BLaER1 (cell line): ENCODE measurements at regions not wholly inside any gene's neighbourhood (a gene's known extent, or its start where the extent isn't known, plus 50 kb on each side); places are given as distances from the start of the nearest gene placed in this dataset.

Experiments used
- H3K27ac ChIP-seq: shearing (Covaris generic); formaldehyde crosslinking; 2 replicates; pipeline ENCODE4 v1.8.1; 2022
- H3K27me3 ChIP-seq: shearing (Covaris generic); formaldehyde crosslinking; 2 replicates; pipeline ENCODE4 v1.8.1; 2022
- H3K36me3 ChIP-seq: shearing (Covaris generic); formaldehyde crosslinking; 2 replicates; pipeline ENCODE4 v1.8.1; 2022
- H3K4me1 ChIP-seq: shearing (Covaris generic); formaldehyde crosslinking; 2 replicates; pipeline ENCODE4 v1.8.1; 2022
- H3K4me2 ChIP-seq: shearing (Covaris generic); formaldehyde crosslinking; 2 replicates; pipeline ENCODE4 v1.8.1; 2022
- H3K4me3 ChIP-seq: shearing (Covaris generic); formaldehyde crosslinking; 2 replicates; pipeline ENCODE4 v1.8.1; 2022
- H3K9ac ChIP-seq: shearing (Covaris generic); formaldehyde crosslinking; 2 replicates; pipeline ENCODE4 v1.8.1; 2022
- H3K9me3 ChIP-seq: shearing (Covaris generic); formaldehyde crosslinking; 2 replicates; pipeline ENCODE4 v1.8.1; 2022
- H4K20me1 ChIP-seq: shearing (Covaris generic); formaldehyde crosslinking; 2 replicates; pipeline ENCODE4 v1.8.1; 2022
- Cebpa-rat ChIP-seq: shearing (Covaris generic); IDR thresholded peaks from 2 replicates; pipeline ENCODE4 v1.8.1; 2022

DNA sequence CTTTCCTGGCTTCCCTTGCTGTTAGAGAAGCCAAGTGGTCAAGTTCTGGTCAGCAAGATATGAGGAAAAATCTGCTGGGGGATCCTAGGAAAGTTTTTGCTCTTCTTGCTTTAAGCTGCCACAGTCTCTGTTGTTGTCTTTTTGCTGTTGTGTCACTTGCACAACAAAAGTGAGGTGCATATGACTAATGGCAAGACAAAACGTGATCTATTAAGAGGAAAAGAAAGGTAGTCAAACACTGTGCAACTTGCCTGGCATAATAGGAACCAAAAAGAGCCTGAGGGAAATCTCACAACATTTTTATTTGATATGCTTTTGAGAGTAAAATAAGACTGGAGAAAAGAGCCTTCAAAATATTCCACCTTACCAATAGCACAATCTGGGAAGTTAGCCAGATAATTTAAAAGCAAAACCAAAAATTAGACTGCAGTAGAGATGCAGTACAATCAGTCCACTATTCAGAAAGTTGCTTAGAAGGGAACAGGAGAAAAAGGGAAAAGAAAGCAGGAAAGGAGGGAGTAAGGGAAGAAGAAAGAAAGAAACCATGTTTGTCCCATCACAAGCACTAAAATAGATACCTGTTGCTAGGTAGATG, 110.0 kb upstream of the SLC4A7 start:
- Histone ChIP-seq H3K27me3 (no peaks in the 10 kb centered on the region), H3K4me1 (peaks cover 22% of the 10 kb centered on the region), H3K27ac (no peak overlapping the region), H3K36me3 (no peaks in the 10 kb centered on the region), H3K4me2 (no peak overlapping the region), H3K9ac (no peak overlapping the region), H3K4me3 (no peak overlapping the region), H4K20me1 (no peaks in the 10 kb centered on the region), H3K9me3 (no peaks in the 10 kb centered on the region)
- no peak for TF ChIP-seq Cebpa-rat

DNA sequence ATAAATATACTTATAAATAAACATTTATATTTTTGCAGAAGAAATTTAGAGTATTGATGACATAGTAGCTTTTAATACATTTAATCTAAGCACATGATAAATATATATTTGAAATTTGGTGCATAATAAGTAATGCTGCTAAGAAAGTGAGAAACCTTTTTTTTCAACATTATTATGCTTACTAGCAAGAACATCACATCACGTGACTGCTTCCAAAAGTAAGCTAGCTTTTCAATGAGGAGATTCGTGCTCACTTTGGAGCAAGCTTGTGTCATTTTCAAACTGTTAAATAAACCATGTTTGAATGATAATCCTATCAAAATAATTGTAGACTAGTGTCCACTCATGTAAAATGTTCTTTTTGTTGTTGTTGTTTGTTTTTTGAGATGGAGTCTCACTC, 109.0 kb upstream of the SLC4A7 start:
- H3K27me3 ChIP-seq, result no peaks in the 10 kb centered on the region
- no peak overlapping the region for H3K9ac ChIP-seq
- no peak overlapping the region for H3K27ac ChIP-seq
- H3K4me2 ChIP-seq, result no peak overlapping the region
- H3K4me1 ChIP-seq, result peaks cover 22% of the 10 kb centered on the region
- no peaks in the 10 kb centered on the region for H3K36me3 ChIP-seq
- no peak overlapping the region for H3K4me3 ChIP-seq
- no peak for TF ChIP-seq Cebpa-rat
- H3K9me3 ChIP-seq, result no peaks in the 10 kb centered on the region
- H4K20me1 ChIP-seq, result no peaks in the 10 kb centered on the region

DNA sequence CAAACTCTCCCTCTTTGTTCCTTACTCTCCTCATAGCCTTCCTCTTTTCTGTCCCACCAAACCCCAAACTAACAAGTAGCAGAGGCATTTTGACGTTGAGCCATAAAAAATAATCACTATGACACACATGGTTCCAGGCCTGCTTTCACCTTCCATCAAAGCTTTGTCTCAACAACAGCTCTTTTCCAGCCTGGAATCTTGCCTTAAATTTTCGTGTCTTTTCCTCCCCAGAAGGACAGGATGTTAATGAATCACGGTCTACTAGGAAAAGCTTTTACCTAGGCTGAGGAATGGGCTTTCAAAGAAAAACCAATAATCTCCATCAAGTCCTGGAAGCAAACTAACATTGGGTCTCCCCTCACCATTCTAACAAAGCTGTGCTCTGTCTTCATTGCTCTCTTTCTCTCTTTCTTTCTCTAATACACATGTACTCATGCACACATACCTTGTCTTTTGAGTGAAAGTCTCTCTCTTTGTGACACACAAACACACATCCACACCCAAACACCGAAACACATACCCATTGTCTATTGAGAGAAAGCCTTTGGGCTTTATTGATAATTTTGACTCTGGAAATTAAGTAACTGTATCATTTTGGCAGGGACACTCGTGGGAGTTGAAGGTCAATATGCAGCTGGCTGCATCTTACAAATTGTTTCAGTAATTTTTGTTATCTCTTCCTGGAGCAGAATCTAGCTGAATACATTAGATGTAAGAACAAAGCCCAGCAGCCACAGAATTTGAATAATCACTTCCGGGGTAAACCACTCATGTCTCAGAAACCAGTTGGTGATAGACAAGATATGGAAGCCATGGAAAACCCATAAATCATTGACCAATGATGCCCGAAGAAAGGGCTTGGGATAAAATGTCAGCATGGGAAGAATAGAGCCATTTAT, 107.4 kb upstream of the SLC4A7 start:
- TF ChIP-seq Cebpa-rat, result no peak
- Histone ChIP-seq H3K4me3 (no peak overlapping the region), H3K27me3 (no peaks in the 10 kb centered on the region), H3K27ac (no peak overlapping the region), H3K36me3 (no peaks in the 10 kb centered on the region), H3K9ac (no peak overlapping the region), H3K4me2 (peak overlapping the region; percentile 1; the same call in 1 of the 2 replicates), H3K4me1 (peaks cover 22% of the 10 kb centered on the region), H4K20me1 (no peaks in the 10 kb centered on the region), H3K9me3 (no peaks in the 10 kb centered on the region)

DNA sequence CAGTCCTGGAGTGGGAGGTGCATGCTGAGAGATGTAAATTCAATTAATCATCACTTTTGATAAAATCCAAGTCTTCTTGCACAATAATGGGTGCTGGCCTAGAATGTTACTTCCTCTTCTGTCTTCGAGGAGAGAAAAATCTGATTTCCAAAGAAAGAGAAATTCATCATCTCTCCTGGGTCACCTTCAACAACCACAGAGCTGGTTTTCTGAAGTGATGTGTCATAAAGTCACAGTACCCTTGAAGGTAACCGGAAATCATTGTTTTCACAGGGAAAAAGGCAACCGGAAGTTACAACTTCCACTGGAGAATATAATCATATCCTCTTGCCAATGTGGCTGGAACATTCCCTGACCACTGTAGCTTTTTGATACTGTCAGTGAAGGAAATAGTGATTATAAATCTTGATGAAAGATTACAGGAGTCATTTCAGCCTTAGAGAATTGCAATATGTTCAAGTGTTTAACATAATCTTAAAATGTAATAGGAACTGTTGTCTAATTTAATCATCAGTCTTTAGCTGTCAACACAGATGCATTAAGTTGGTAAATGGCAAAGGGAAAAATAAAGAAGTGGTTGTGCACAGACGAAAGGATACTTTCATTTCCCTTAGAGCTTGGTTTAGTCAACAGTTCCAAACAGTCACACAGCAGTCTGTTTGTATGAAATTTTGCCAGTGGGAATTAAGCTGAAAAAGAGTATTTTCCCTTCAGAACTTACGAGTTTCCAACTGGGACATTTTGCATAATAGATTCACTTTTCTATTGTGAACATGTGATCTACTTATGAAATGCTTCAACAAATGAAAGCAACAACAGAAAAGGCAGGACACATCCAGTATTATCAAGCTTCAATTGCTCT, 106.5 kb upstream of the SLC4A7 start:
- Histone ChIP-seq H3K27ac (no peak overlapping the region), H3K4me3 (no peak overlapping the region), H3K4me2 (no peak overlapping the region), H3K9me3 (no peaks in the 10 kb centered on the region), H4K20me1 (no peaks in the 10 kb centered on the region), H3K9ac (no peak overlapping the region), H3K27me3 (no peaks in the 10 kb centered on the region), H3K36me3 (no peaks in the 10 kb centered on the region), H3K4me1 (peaks cover 22% of the 10 kb centered on the region)
- TF ChIP-seq Cebpa-rat, result peak; percentile 12; the same call in 1 of the 2 replicates

DNA sequence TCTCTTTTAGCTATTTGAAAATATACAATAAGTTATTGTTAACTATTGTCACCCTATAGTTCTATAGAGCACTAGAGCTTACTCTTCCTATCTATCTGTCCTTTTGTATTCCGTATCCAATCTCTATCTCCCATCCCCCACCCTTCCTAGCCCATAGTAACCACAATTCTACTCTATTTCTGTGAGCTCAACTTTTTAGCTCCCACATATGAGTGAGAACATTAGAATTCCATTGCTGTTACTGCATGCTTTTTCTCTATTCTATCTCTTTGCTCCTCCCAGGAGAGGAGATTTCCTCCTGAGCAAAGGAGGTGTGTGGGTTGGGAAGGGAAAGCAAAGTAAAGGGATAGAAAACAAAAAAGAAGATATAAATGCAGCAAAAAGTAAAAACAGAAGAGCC, 105.6 kb upstream of the SLC4A7 start:
- Histone ChIP-seq H3K4me1 (peaks cover 22% of the 10 kb centered on the region), H3K4me2 (no peak overlapping the region), H3K27me3 (no peaks in the 10 kb centered on the region), H3K9ac (no peak overlapping the region), H3K36me3 (no peaks in the 10 kb centered on the region), H3K4me3 (no peak overlapping the region), H3K9me3 (no peaks in the 10 kb centered on the region), H3K27ac (no peak overlapping the region), H4K20me1 (no peaks in the 10 kb centered on the region)
- TF ChIP-seq Cebpa-rat, result no peak

DNA sequence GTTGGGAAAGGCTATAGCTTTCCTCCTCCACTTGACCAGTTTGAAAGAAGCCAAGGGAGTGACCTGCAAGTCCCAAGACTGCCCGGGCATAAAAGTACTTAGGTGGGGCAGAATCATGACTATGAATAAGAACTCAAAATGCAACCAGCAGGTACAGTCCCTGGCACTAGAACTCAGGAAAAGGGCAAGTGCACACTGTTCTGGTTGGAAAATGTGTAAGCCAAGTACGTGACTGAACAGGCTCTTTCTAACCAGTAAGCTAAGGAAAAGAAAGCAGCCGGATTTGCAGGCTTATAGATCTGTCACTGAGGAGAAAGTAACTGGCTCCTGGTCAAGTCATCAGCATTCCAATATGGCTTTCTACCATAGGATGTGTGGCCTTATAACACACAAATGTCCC, 101.2 kb upstream of the SLC4A7 start:
- Histone ChIP-seq H3K27ac (no peak overlapping the region), H3K4me1 (peaks cover 7% of the 10 kb centered on the region), H3K9ac (no peak overlapping the region), H3K4me2 (no peak overlapping the region), H4K20me1 (no peaks in the 10 kb centered on the region), H3K9me3 (no peaks in the 10 kb centered on the region), H3K27me3 (no peaks in the 10 kb centered on the region), H3K4me3 (no peak overlapping the region), H3K36me3 (no peaks in the 10 kb centered on the region)
- TF ChIP-seq Cebpa-rat, result no peak

DNA sequence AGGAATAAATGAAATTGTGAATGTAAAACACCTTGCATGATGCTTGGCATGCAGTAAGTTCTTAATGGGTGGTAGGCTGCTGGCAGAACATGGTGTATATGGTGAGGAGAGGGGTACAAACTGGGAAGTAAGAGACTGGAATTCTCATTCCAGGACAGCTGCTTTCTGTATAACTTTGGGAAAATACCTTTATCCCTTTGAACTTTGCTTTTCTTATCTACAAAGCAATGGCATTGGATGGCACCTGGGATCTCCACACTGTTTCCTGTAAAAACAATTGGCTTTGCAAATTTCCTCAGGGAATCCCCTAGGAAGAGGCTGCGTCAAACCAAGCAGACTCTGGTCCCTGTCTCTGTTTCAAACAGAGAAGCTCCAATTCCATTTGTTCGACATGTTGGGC, 100.7 kb upstream of the SLC4A7 start:
- no peak overlapping the region for H3K9ac ChIP-seq
- no peak overlapping the region for H3K27ac ChIP-seq
- H3K4me2 ChIP-seq, result no peak overlapping the region
- no peak for TF ChIP-seq Cebpa-rat
- no peaks in the 10 kb centered on the region for H3K9me3 ChIP-seq
- no peaks in the 10 kb centered on the region for H4K20me1 ChIP-seq
- H3K4me3 ChIP-seq, result no peak overlapping the region
- H3K27me3 ChIP-seq, result no peaks in the 10 kb centered on the region
- no peaks in the 10 kb centered on the region for H3K36me3 ChIP-seq
- H3K4me1 ChIP-seq, result peaks cover 2% of the 10 kb centered on the region; the same call in 1 of the 2 replicates

DNA sequence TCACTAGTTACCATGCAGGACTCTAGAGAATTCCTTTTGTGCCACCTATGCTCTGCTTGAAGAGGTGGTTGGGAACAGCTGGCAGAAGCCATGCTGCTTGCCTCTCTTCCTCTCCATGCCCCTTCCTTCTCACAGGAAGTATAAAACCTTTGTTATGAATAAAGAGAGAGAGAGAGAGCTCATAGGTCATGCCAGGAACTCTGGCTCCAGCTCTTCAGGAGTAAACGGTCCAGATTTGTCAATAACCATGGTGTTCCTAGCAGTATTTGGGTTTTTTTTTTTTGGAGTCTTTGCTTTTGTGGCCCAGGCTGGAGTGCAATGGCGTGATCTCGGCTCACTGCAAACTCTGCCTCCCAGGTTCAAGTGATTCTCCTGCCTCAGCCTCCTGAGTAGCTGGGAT, 97.7 kb upstream of the SLC4A7 start:
- Histone ChIP-seq H3K36me3 (no peaks in the 10 kb centered on the region), H3K4me1 (no peaks in the 10 kb centered on the region), H3K9me3 (no peaks in the 10 kb centered on the region), H3K27ac (no peak overlapping the region), H4K20me1 (no peaks in the 10 kb centered on the region), H3K27me3 (no peaks in the 10 kb centered on the region), H3K9ac (no peak overlapping the region), H3K4me3 (no peak overlapping the region), H3K4me2 (no peak overlapping the region)
- no peak for TF ChIP-seq Cebpa-rat

DNA sequence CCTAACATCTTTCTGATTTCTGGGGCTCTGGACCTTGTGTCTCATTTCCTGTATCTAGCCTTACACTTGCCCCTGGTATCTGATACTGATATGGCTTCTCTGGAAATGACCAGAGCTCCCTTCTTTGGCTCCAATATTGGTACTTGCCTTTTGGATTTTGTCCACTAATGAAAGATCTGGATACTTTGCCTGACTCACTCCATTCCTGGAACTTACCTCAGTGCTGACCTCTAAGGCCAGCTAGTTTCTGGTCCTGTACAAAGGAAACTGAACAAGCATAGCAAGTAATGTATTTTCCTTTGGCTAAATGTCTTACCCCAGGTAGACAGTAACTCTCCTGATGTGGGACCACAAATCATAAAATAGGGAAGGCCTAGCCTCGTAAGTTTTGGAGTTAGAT, 93.8 kb upstream of the SLC4A7 start:
- Histone ChIP-seq H3K4me3 (no peak overlapping the region), H3K27ac (no peak overlapping the region), H3K36me3 (no peaks in the 10 kb centered on the region), H4K20me1 (no peaks in the 10 kb centered on the region), H3K4me1 (no peaks in the 10 kb centered on the region), H3K4me2 (no peak overlapping the region), H3K27me3 (no peaks in the 10 kb centered on the region), H3K9ac (no peak overlapping the region), H3K9me3 (no peaks in the 10 kb centered on the region)
- no peak for TF ChIP-seq Cebpa-rat

DNA sequence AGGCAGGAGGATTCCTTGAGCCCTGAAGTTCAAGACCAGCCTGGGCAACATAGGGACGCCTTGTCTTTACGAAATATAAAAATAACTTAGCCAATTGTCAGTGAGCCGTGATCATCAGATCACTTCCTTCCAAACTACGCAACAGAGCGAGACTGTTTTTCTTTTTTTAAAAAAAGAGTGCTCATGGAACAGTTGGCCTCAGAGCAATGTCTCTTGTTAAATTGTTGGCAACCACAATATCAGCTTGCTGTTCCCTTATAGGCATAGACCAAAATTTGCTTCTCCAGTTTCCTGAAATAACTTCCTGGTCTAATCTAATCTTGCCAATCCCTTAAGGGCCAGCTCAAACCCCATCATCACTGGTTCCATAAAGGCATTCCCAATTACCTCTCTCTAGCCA, 93.3 kb upstream of the SLC4A7 start:
- H3K27me3 ChIP-seq, result no peaks in the 10 kb centered on the region
- H3K36me3 ChIP-seq, result no peaks in the 10 kb centered on the region
- H3K9ac ChIP-seq, result no peak overlapping the region
- no peaks in the 10 kb centered on the region for H3K4me1 ChIP-seq
- no peak overlapping the region for H3K4me2 ChIP-seq
- H3K4me3 ChIP-seq, result no peak overlapping the region
- no peak overlapping the region for H3K27ac ChIP-seq
- H3K9me3 ChIP-seq, result no peaks in the 10 kb centered on the region
- TF ChIP-seq Cebpa-rat, result no peak
- no peaks in the 10 kb centered on the region for H4K20me1 ChIP-seq
